Upper lobe of left lung (tissue), 4 donors: ENCODE measurements at regions not wholly inside any gene's neighbourhood (a gene's known extent, or its start where the extent isn't known, plus 50 kb on each side); places are given as distances from the start of the nearest gene placed in this dataset.

Experiments
- CTCF ChIP-seq, 6 experiments: fragments of 450-650 bp in 4 of 6; fragments of 200-600 bp in 2 of 6; sonication (generic) in 2 of 6; IDR thresholded peaks; one replicate each; pipeline ENCODE4 v1.5.1; 2016 to 2019; ENCODE audit warnings: antibody characterized with exemption in 6 of 6
- EP300 ChIP-seq, 4 donors: sonication (generic); formaldehyde crosslinking; IDR thresholded peaks; one replicate each; pipeline ENCODE4 v1.5.1; 2017; ENCODE audit warnings: antibody characterized with exemption in 4 of 4, control low read depth in 2 of 4
- POLR2A ChIP-seq, 4 donors: fragments of 450-650 bp; IDR thresholded peaks; one replicate each; pipeline ENCODE4 v1.5.1; 2016 to 2017; ENCODE audit warnings: antibody characterized with exemption in 4 of 4, mild to moderate bottlenecking in 2 of 4
- POLR2AphosphoS5 ChIP-seq, 2 donors: sonication (generic); formaldehyde crosslinking; IDR thresholded peaks; one replicate each; pipeline ENCODE4 v1.5.1; 2017; ENCODE audit warnings: antibody characterized with exemption in 2 of 2

- TF ChIP-seq EP300 (IDR thresholded peaks at IDR 0.05) (no peak), CTCF (IDR thresholded peaks at IDR 0.05) (no peak), POLR2A (IDR thresholded peaks at IDR 0.05) (no peak), POLR2AphosphoS5 (IDR thresholded peaks at IDR 0.05) (no peak)
Observed at GRCh38 chr10:65017523-65017922, 1496.3 kb downstream of the REEP3 start.
